Large intestine (tissue), 3 donors: ENCODE measurements at regions not wholly inside any gene's neighbourhood (a gene's known extent, or its start where the extent isn't known, plus 50 kb on each side); places are given as distances from the start of the nearest gene placed in this dataset.
A peak's percentile ranks its signal among the peaks of the same experiment; 100 is the strongest.

Experiments
- DNase-seq, 2 donors: peaks; one replicate each; pipeline versions ENCODE4 v3.0.0 to v3.0.0-alpha.2; 2013
- H3K27ac ChIP-seq: one replicate; pipeline ENCODE4 v1.5.1; 2013; ENCODE audit warnings: low read length
- H3K27me3 ChIP-seq: 2 replicates; pipeline ENCODE4 v1.6.1; 2013; ENCODE audit warnings: low read length; ENCODE audit not compliant: control insufficient read depth, insufficient read depth
- H3K36me3 ChIP-seq: 2 replicates; pipeline ENCODE4 v1.6.1; 2013; ENCODE audit warnings: low read length; ENCODE audit not compliant: control insufficient read depth, insufficient read depth
- H3K4me1 ChIP-seq: one replicate; pipeline ENCODE4 v1.6.1; 2013; ENCODE audit warnings: low read length; ENCODE audit not compliant: control insufficient read depth, insufficient read depth
- H3K4me3 ChIP-seq: one replicate; pipeline ENCODE4 v1.5.1; 2013; ENCODE audit warnings: low read length
- H3K9me3 ChIP-seq: one replicate; pipeline ENCODE4 v1.6.1; 2013; ENCODE audit warnings: mild to moderate bottlenecking, low read depth, low read length, moderate library complexity; ENCODE audit not compliant: control insufficient read depth
- WGBS: methylation state at CpG from one replicate; pipeline ENCODE4 v1.1.5; 2013; ENCODE audit warnings: low lambda C conversion rate; ENCODE audit not compliant: insufficient coverage; 5-methylcytosine and 5-hydroxymethylcytosine counted together

GRCh38 chr2:163370169-163370886 lies 365.5 kb downstream of the FIGN start:
- H3K4me3 ChIP-seq, result no peak overlapping the region

GRCh38 chr2:163369111-163369510 lies 366.7 kb downstream of the FIGN start:
- no peaks in the 10 kb centered on the region for H3K9me3 ChIP-seq
- H3K4me3 ChIP-seq, result no peak overlapping the region
- WGBS, result no CpG with 5 or more reads among the region's 1 CpG
- no peaks in the 10 kb centered on the region for H3K4me1 ChIP-seq
- no peak for DNase-seq
- H3K36me3 ChIP-seq, result no peaks in the 10 kb centered on the region
- H3K27ac ChIP-seq, result no peak overlapping the region
- H3K27me3 ChIP-seq, result no peaks in the 10 kb centered on the region

More at GRCh38 chr2:163370169-163370886, 365.5 kb downstream of the FIGN start:
- H3K27me3 ChIP-seq, result no peaks in the 10 kb centered on the region
- no peak for DNase-seq
- no peaks in the 10 kb centered on the region for H3K9me3 ChIP-seq
- no peaks in the 10 kb centered on the region for H3K4me1 ChIP-seq
- WGBS, result 88% methylated on average over 2 of the region's 4 CpGs
- H3K27ac ChIP-seq, result no peak overlapping the region
- no peaks in the 10 kb centered on the region for H3K36me3 ChIP-seq

- Histone ChIP-seq H3K27ac (no peak overlapping the region), H3K27me3 (no peaks in the 10 kb centered on the region), H3K36me3 (no peaks in the 10 kb centered on the region), H3K4me3 (no peak overlapping the region), H3K4me1 (no peaks in the 10 kb centered on the region), H3K9me3 (no peaks in the 10 kb centered on the region)
- DNase-seq, result no peak
Measured at GRCh38 chr2:163368655-163369054, 367.2 kb downstream of the FIGN start.

- Histone ChIP-seq H3K9me3 (no peaks in the 10 kb centered on the region), H3K27me3 (no peaks in the 10 kb centered on the region), H3K4me3 (no peak overlapping the region), H3K4me1 (no peaks in the 10 kb centered on the region), H3K27ac (no peak overlapping the region), H3K36me3 (no peaks in the 10 kb centered on the region)
- 83% methylated on average over 1 of the region's 4 CpGs for WGBS
- DNase-seq, result no peak
Measured at GRCh38 chr2:163367825-163368582, 367.8 kb downstream of the FIGN start.

- no peak for DNase-seq
- Histone ChIP-seq H3K9me3 (no peaks in the 10 kb centered on the region), H3K36me3 (no peaks in the 10 kb centered on the region), H3K27me3 (no peaks in the 10 kb centered on the region), H3K4me1 (no peaks in the 10 kb centered on the region), H3K4me3 (no peak overlapping the region), H3K27ac (no peak overlapping the region)
Measured at GRCh38 chr2:163364736-163365135, 371.1 kb downstream of the FIGN start.

GRCh38 chr2:163353551-163353950 lies 382.3 kb downstream of the FIGN start:
- no peaks in the 10 kb centered on the region for H3K27me3 ChIP-seq
- H3K4me3 ChIP-seq, result no peak overlapping the region
- no peaks in the 10 kb centered on the region for H3K36me3 ChIP-seq
- H3K4me1 ChIP-seq, result peaks cover 3% of the 10 kb centered on the region
- DNase-seq, result no peak
- no peak overlapping the region for H3K27ac ChIP-seq
- no CpG with 5 or more reads among the region's 1 CpG for WGBS
- H3K9me3 ChIP-seq, result no peaks in the 10 kb centered on the region

GRCh38 chr2:163351966-163352365 lies 383.8 kb downstream of the FIGN start:
- WGBS, result 100% methylated on average over 1 of the region's 2 CpGs
- H3K27me3 ChIP-seq, result no peaks in the 10 kb centered on the region
- H3K9me3 ChIP-seq, result no peaks in the 10 kb centered on the region

GRCh38 chr2:163351143-163351542 lies 384.7 kb downstream of the FIGN start:
- Histone ChIP-seq H3K36me3 (no peaks in the 10 kb centered on the region), H3K4me3 (no peak overlapping the region), H3K27ac (no peak overlapping the region), H3K9me3 (no peaks in the 10 kb centered on the region), H3K4me1 (peaks cover 5% of the 10 kb centered on the region), H3K27me3 (no peaks in the 10 kb centered on the region)
- no peak for DNase-seq
- whole genome bisulfite sequencing, result 83% methylated on average over 2 of the region's 3 CpGs

More at GRCh38 chr2:163351966-163352365, 383.8 kb downstream of the FIGN start:
- Histone ChIP-seq H3K4me1 (peaks cover 5% of the 10 kb centered on the region), H3K36me3 (no peaks in the 10 kb centered on the region), H3K4me3 (no peak overlapping the region), H3K27ac (no peak overlapping the region)
- no peak for DNase-seq

- WGBS, result 26% methylated on average over 5 of the region's 8 CpGs
- H3K36me3 ChIP-seq, result no peaks in the 10 kb centered on the region
- peak; percentile 79 to 90 for DNase-seq
Measured at GRCh38 chr2:163348857-163349380, 386.9 kb downstream of the FIGN start.

GRCh38 chr2:163347982-163348856 lies 387.6 kb downstream of the FIGN start:
- DNase-seq, result peak; percentile 82 to 90
- WGBS, result 5% methylated on average over 7 of the region's 46 CpGs
- no peaks in the 10 kb centered on the region for H3K9me3 ChIP-seq
- peak overlapping the region; percentile 85 for H3K27ac ChIP-seq
- no peaks in the 10 kb centered on the region for H3K36me3 ChIP-seq
- H3K4me1 ChIP-seq, result peaks cover 5% of the 10 kb centered on the region
- H3K4me3 ChIP-seq, result peak overlapping the region; percentile 48
- H3K27me3 ChIP-seq, result no peaks in the 10 kb centered on the region

More at GRCh38 chr2:163348857-163349380, 386.9 kb downstream of the FIGN start:
- no peaks in the 10 kb centered on the region for H3K9me3 ChIP-seq
- H3K27ac ChIP-seq, result peak overlapping the region; percentile 85
- peak overlapping the region; percentile 48 for H3K4me3 ChIP-seq
- no peaks in the 10 kb centered on the region for H3K27me3 ChIP-seq
- H3K4me1 ChIP-seq, result peaks cover 5% of the 10 kb centered on the region
